Cardiac fibroblast (primary cell): ENCODE measurements at regions not wholly inside any gene's neighbourhood (a gene's known extent, or its start where the extent isn't known, plus 50 kb on each side); places are given as distances from the start of the nearest gene placed in this dataset.
"Not testable (repeated sequence)": the region's sequence is repeated elsewhere in the genome, so short reads cannot be mapped to it uniquely, and the experiment has no call there.

Experiments used
- DNase-seq, 2 donors: peaks; one replicate each; pipeline versions ENCODE4 v3.0.0 to v3.0.0-alpha.2; 2010; ENCODE audit warnings: low read depth in 2 of 2
- H3K4me3 ChIP-seq, 2 donors: replicated peaks in 1 of 2; 1 replicate in 1 of 2; 2 replicates in 1 of 2; pipeline ENCODE4 v1.5.1; 2011; ENCODE audit warnings: low read depth in 2 of 2, low read length in 2 of 2, mild to moderate bottlenecking in 2 of 2, moderate library complexity in 1 of 2
- CTCF ChIP-seq: IDR thresholded peaks from one replicate; pipeline ENCODE4 v1.5.1; 2011; ENCODE audit warnings: low read depth, mild to moderate bottlenecking, low read length, inconsistent platforms

- no peak for DNase-seq
- no peak overlapping the region for H3K4me3 ChIP-seq
- TF ChIP-seq CTCF, result no peak
Measured at GRCh38 chr7:97430006-97430405, 301.9 kb upstream of the TAC1 start.

- H3K4me3 ChIP-seq, result no peak overlapping the region
- no peak for TF ChIP-seq CTCF
- no peak for DNase-seq
Measured at GRCh38 chr7:97439637-97440214, 292.2 kb upstream of the TAC1 start.

- no peak for DNase-seq
- TF ChIP-seq CTCF, result no peak
- no peak overlapping the region for H3K4me3 ChIP-seq
Measured at GRCh38 chr7:97446361-97446760, 285.5 kb upstream of the TAC1 start.

- DNase-seq, H3K4me3 ChIP-seq: not testable (repeated sequence)
Measured at GRCh38 chr7:97449448-97449847, 282.4 kb upstream of the TAC1 start.

GRCh38 chr7:97450516-97450915, 281.4 kb upstream of the TAC1 start:
- H3K4me3 ChIP-seq, result no peak overlapping the region
- DNase-seq, result no peak
- no peak for TF ChIP-seq CTCF

- no peak for TF ChIP-seq CTCF
- H3K4me3 ChIP-seq, result no peak overlapping the region
- no peak for DNase-seq
Measured at GRCh38 chr7:97454636-97455035, 277.2 kb upstream of the TAC1 start.

GRCh38 chr7:97457054-97457453, 274.8 kb upstream of the TAC1 start:
- TF ChIP-seq CTCF, result no peak
- no peak overlapping the region for H3K4me3 ChIP-seq
- DNase-seq, result no peak
